Endothelial cell of umbilical vein (primary cell): ENCODE measurements at regions not wholly inside any gene's neighbourhood (a gene's known extent, or its start where the extent isn't known, plus 50 kb on each side); places are given as distances from the start of the nearest gene placed in this dataset.

Experiments used
- CTCF ChIP-seq, 2 donors: IDR thresholded peaks; 1 replicate in 1 of 2; 2 replicates in 1 of 2; pipeline ENCODE4 v1.5.1; 2011; ENCODE audit warnings: low read length in 2 of 2, mild to moderate bottlenecking in 2 of 2, moderate library complexity in 2 of 2, control low read depth in 1 of 2, inconsistent platforms in 1 of 2, low read depth in 1 of 2; ENCODE audit not compliant: insufficient read depth in 1 of 2; ENCODE audit errors: extremely low read depth in 1 of 2
- EZH2 ChIP-seq: IDR thresholded peaks from 2 replicates; pipeline ENCODE4 v1.6.1; 2012; ENCODE audit warnings: borderline replicate concordance, low read depth, mild to moderate bottlenecking, moderate library complexity, low read length, inconsistent platforms; ENCODE audit not compliant: severe bottlenecking
- GATA2 ChIP-seq: IDR thresholded peaks from 2 replicates; pipeline ENCODE4 v1.7.0; 2011; ENCODE audit warnings: low read depth, mild to moderate bottlenecking, moderate library complexity, mixed read lengths, low read length; ENCODE audit not compliant: insufficient read length, insufficient read depth
- MYC ChIP-seq: IDR thresholded peaks from one replicate; pipeline ENCODE4 v1.6.1; 2011; ENCODE audit warnings: mild to moderate bottlenecking, low read depth, low read length
- POLR2A ChIP-seq: IDR thresholded peaks from 2 replicates; pipeline ENCODE4 v1.6.1; 2012; ENCODE audit warnings: low read depth, mild to moderate bottlenecking, control low read depth, low read length
- POLR2AphosphoS5 ChIP-seq: IDR thresholded peaks from 2 replicates; pipeline ENCODE4 v1.6.1; 2012; ENCODE audit warnings: low read depth, mild to moderate bottlenecking, control low read depth, low read length, moderate library complexity; ENCODE audit not compliant: insufficient read depth

GRCh38 chr9:86706391-86706790, 240.9 kb downstream of the GAS1 start:
- TF ChIP-seq CTCF (IDR thresholded peaks at IDR 0.05; ENCODE audit: extremely low read depth in 1 of 2, insufficient read depth in 1 of 2, low read depth in 1 of 2, low read length in 2 of 2) (no peak), GATA2 (no peak), POLR2AphosphoS5 (no peak), EZH2 (no peak), MYC (no peak), POLR2A (no peak)
